ENCODE measurements at regions not wholly inside any gene's neighbourhood (a gene's known extent, or its start where the extent isn't known, plus 50 kb on each side); places are given as distances from the start of the nearest gene placed in this dataset.

DNA sequence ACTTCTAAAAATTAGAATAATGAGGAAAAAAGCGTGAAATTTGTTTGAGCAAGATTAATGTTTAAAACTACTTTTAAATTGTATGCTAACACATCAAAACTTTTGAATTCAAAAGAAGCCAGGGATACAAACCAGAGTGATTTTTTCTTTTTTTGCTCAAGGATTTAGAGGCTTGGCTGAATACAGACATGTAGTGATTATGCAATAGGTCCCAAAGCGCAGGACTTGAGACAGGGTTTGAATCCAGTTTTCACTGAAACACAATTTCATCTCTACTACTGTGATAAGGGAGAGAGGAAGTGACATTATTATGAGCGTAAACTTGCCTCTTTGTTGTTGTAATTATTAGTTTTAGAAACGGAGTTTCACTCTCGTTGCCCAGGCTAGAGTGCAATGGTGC is 207.3 kb downstream of the ZNF33B start:
- H3K4me3 Mint-ChIP-seq (ENCODE audit: unreplicated experiment), result no peak overlapping the region
- H3K36me3 Mint-ChIP-seq (ENCODE audit: low read depth), result no peaks in the 10 kb centered on the region
- DNase-seq (ENCODE audit: low spot score), result no peak
- H3K4me1 Mint-ChIP-seq (ENCODE audit: low read depth), result no peaks in the 10 kb centered on the region
- no peak overlapping the region for H3K27ac Mint-ChIP-seq (ENCODE audit: unreplicated experiment)
- peaks cover 22% of the 10 kb centered on the region for H3K9me3 Mint-ChIP-seq (ENCODE audit: low read depth)
- H3K27me3 Mint-ChIP-seq (ENCODE audit: low read depth), result no peaks in the 10 kb centered on the region
- TF ChIP-seq, protein P1, sequence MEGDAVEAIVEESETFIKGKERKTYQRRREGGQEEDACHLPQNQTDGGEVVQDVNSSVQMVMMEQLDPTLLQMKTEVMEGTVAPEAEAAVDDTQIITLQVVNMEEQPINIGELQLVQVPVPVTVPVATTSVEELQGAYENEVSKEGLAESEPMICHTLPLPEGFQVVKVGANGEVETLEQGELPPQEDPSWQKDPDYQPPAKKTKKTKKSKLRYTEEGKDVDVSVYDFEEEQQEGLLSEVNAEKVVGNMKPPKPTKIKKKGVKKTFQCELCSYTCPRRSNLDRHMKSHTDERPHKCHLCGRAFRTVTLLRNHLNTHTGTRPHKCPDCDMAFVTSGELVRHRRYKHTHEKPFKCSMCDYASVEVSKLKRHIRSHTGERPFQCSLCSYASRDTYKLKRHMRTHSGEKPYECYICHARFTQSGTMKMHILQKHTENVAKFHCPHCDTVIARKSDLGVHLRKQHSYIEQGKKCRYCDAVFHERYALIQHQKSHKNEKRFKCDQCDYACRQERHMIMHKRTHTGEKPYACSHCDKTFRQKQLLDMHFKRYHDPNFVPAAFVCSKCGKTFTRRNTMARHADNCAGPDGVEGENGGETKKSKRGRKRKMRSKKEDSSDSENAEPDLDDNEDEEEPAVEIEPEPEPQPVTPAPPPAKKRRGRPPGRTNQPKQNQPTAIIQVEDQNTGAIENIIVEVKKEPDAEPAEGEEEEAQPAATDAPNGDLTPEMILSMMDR (IDR thresholded peaks at IDR 0.05), result no peak

DNA sequence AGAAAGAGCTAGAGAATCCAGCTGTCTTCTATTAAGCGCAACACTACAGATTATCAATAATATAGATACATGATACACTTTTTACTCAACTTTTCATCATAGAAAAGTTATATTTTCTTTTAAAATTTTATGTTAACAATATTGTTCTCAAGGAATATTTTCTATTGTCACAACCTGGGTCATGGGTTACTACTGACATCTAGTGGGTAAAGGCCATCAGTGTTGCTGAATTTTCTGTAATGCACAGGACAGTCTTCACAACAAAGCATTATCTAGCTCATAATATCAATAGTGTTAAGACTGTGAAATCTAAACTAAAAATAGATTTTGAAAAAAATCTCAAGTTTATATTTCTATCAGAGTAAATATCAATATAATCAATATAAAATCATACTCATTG is 209.8 kb downstream of the ZNF33B start:
- no peak overlapping the region for H3K4me3 Mint-ChIP-seq (ENCODE audit: unreplicated experiment)
- H3K27me3 Mint-ChIP-seq (ENCODE audit: low read depth), result no peaks in the 10 kb centered on the region
- H3K9me3 Mint-ChIP-seq (ENCODE audit: low read depth), result peaks cover 20% of the 10 kb centered on the region
- H3K27ac Mint-ChIP-seq (ENCODE audit: unreplicated experiment), result no peak overlapping the region
- TF ChIP-seq, protein P1 (IDR thresholded peaks at IDR 0.05), result peak; percentile 56
- H3K36me3 Mint-ChIP-seq (ENCODE audit: low read depth), result no peaks in the 10 kb centered on the region
- no peaks in the 10 kb centered on the region for H3K4me1 Mint-ChIP-seq (ENCODE audit: low read depth)
- no peak for DNase-seq (ENCODE audit: low spot score)

DNA sequence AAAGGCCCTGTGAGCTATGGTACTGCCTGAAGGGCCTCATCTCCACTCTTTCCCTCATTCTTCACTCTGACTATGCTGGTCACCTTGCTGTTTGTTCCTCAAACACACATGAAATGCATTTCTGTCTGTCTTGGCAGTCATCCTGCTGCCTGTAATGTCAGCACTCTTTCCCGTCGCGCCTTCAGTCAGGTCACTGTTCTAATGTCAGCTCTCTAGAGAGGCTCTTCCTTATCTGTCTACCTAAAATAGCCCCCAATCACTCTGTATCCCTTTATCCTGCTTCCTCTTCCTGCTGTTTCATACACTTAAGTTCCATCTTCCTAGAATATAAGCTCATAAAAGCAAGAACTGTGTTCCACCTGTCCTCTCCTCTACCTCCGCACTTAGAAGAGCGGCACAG is 215.5 kb downstream of the ZNF33B start:
- Mint-ChIP-seq H3K27ac (ENCODE audit: unreplicated experiment) (no peak overlapping the region), H3K9me3 (ENCODE audit: low read depth) (peaks cover 42% of the 10 kb centered on the region), H3K36me3 (ENCODE audit: low read depth) (peaks cover 1% of the 10 kb centered on the region), H3K4me1 (ENCODE audit: low read depth) (no peaks in the 10 kb centered on the region), H3K27me3 (ENCODE audit: low read depth) (no peaks in the 10 kb centered on the region), H3K4me3 (ENCODE audit: unreplicated experiment) (no peak overlapping the region)
- DNase-seq (ENCODE audit: low spot score), result no peak
- TF ChIP-seq, protein P1 (IDR thresholded peaks at IDR 0.05), result no peak

DNA sequence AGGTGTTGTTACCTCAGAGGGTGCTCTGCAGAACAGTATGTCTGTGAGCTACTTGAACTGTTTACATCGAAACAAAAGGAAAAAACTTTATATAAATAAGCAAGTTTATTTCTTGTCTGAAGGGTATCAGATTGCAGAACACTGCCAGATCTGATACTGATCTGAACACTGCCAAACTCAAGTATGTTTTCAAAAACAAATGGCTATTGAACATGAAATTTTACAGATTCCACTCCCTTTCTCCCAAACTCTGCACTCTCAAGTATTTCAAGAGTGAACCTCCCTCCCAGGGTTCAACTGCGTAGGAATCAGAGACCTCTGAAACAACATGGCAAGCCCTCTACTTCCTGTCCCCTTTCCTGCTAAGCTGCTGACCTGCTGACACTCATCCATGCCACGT is 216.6 kb downstream of the ZNF33B start:
- Mint-ChIP-seq H3K9me3 (ENCODE audit: low read depth) (peaks cover 46% of the 10 kb centered on the region), H3K27me3 (ENCODE audit: low read depth) (no peaks in the 10 kb centered on the region)
- no peak for DNase-seq (ENCODE audit: low spot score)

DNA sequence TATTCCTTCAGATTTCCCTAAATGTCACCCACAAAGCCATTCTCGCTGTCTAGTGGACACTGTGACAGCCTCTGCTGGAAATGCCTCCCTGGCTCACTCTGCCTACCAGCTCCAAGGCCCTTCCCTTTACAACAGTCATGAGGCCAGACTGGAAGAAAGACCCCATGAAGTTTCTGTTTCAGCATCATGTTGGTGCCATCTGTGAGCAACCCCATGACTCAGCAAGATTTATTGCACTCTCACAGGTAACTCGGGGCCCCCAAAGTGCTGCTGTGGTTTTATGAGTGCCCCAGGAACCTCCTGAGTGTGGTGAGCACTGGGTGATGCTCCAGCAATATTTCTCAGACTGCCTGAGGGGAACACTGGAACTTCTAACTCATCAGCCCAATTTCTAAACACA is 218.6 kb downstream of the ZNF33B start:
- H3K27me3 Mint-ChIP-seq (ENCODE audit: low read depth), result no peaks in the 10 kb centered on the region
- no peak for DNase-seq (ENCODE audit: low spot score)
- H3K4me1 Mint-ChIP-seq (ENCODE audit: low read depth), result no peaks in the 10 kb centered on the region
- H3K36me3 Mint-ChIP-seq (ENCODE audit: low read depth), result peaks cover 1% of the 10 kb centered on the region
- H3K27ac Mint-ChIP-seq (ENCODE audit: unreplicated experiment), result no peak overlapping the region
- no peak overlapping the region for H3K4me3 Mint-ChIP-seq (ENCODE audit: unreplicated experiment)
- H3K9me3 Mint-ChIP-seq (ENCODE audit: low read depth), result peaks cover 55% of the 10 kb centered on the region
- TF ChIP-seq, protein P1 (IDR thresholded peaks at IDR 0.05), result no peak

More for the DNA sequence above, 216.6 kb downstream of the ZNF33B start:
- peaks cover 1% of the 10 kb centered on the region for H3K36me3 Mint-ChIP-seq (ENCODE audit: low read depth)
- no peak overlapping the region for H3K4me3 Mint-ChIP-seq (ENCODE audit: unreplicated experiment)
- TF ChIP-seq, protein P1 (IDR thresholded peaks at IDR 0.05), result no peak
- no peaks in the 10 kb centered on the region for H3K4me1 Mint-ChIP-seq (ENCODE audit: low read depth)
- H3K27ac Mint-ChIP-seq (ENCODE audit: unreplicated experiment), result no peak overlapping the region

All from chondrocyte (in vitro differentiated cells).